DMS114 treated with DMSO at 0.1 percent for 48 hours (cell line): ENCODE measurements at regions not wholly inside any gene's neighbourhood (a gene's known extent, or its start where the extent isn't known, plus 50 kb on each side); places are given as distances from the start of the nearest gene placed in this dataset.
"Not testable (repeated sequence)": the region's sequence is repeated elsewhere in the genome, so short reads cannot be mapped to it uniquely, and the experiment has no call there.

Experiments
- DNase-seq: peaks from one replicate; lab custom pipeline; 2025; ENCODE audit not compliant: unreplicated experiment; lab: John Stamatoyannopoulos, UW

- no peak for DNase-seq
These were observed 73.5 kb upstream of the GRB10 start for GRCh38 chr7:50856231-50856630.

- DNase-seq = no peak
These were observed 72.8 kb upstream of the GRB10 start for GRCh38 chr7:50855526-50855925.

- no peak for DNase-seq
These were observed 72.1 kb upstream of the GRB10 start for GRCh38 chr7:50854831-50855230.

- no peak for DNase-seq
These were observed 71.6 kb upstream of the GRB10 start for GRCh38 chr7:50854247-50854646.

GRCh38 chr7:50853311-50853710 is 70.6 kb upstream of the GRB10 start:
- DNase-seq = no peak

GRCh38 chr7:50852901-50853300 is 70.2 kb upstream of the GRB10 start:
- no peak for DNase-seq

- DNase-seq = no peak
These were observed 69.2 kb upstream of the GRB10 start for GRCh38 chr7:50851891-50852290.

GRCh38 chr7:50851451-50851850 is 68.8 kb upstream of the GRB10 start:
- no peak for DNase-seq

- no peak for DNase-seq
These were observed 67.3 kb upstream of the GRB10 start for GRCh38 chr7:50849991-50850390.

GRCh38 chr7:50848203-50848602 is 65.5 kb upstream of the GRB10 start:
- no peak for DNase-seq

GRCh38 chr7:50844861-50845260 is 62.2 kb upstream of the GRB10 start:
- DNase-seq = not testable (repeated sequence)

GRCh38 chr7:50842041-50842440 is 59.3 kb upstream of the GRB10 start:
- no peak for DNase-seq

- no peak for DNase-seq
These were observed 56.1 kb upstream of the GRB10 start for GRCh38 chr7:50838675-50839377.

- DNase-seq = no peak
These were observed 55.3 kb upstream of the GRB10 start for GRCh38 chr7:50837965-50838364.

- DNase-seq = no peak
These were observed 54.0 kb upstream of the GRB10 start for GRCh38 chr7:50836646-50837045.

- no peak for DNase-seq
These were observed 52.5 kb upstream of the GRB10 start for GRCh38 chr7:50835156-50835555.

- DNase-seq = no peak
These were observed 52.0 kb upstream of the GRB10 start for GRCh38 chr7:50834679-50835078.

- no peak for DNase-seq
These were observed 51.4 kb upstream of the GRB10 start for GRCh38 chr7:50834031-50834535.

GRCh38 chr7:50832744-50833143 is 50.0 kb upstream of the GRB10 start:
- DNase-seq = no peak
